NCI-H2107 (cell line): ENCODE measurements at regions not wholly inside any gene's neighbourhood (a gene's known extent, or its start where the extent isn't known, plus 50 kb on each side); places are given as distances from the start of the nearest gene placed in this dataset.

Experiments
- DNase-seq: peaks from one replicate; lab custom pipeline; 2025; lab: John Stamatoyannopoulos, UW

DNA sequence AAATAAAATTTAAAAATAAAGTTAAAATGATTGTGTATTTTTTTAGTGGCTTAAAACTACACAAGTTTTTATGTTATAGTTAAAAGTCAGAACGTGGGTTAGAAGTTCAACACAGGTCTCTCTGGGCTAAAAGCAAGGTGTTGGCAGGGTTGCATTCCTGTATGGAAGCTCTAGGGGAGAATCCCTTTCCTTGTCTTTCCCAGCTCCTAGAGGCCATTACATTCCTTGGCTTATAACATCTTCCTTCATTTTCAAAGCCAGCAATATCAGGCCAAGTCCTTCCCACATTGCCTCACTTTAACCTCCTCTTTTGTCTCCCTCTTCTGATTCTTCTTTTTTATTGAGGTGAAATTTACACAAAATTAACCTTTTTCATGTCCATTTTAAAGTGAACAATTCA is 52.4 kb upstream of the EEPD1 start:
- no peak for DNase-seq
